DND-41 (cell line): ENCODE measurements at regions not wholly inside any gene's neighbourhood (a gene's known extent, or its start where the extent isn't known, plus 50 kb on each side); places are given as distances from the start of the nearest gene placed in this dataset.

Experiments
- CTCF ChIP-seq: IDR thresholded peaks from 2 replicates; pipeline ENCODE4 v1.5.1; 2012; ENCODE audit warnings: borderline replicate concordance, low read length, moderate library complexity, mild to moderate bottlenecking; ENCODE audit not compliant: poor library complexity, severe bottlenecking; ENCODE audit errors: extremely low read depth
- EZH2 ChIP-seq: IDR thresholded peaks from 3 replicates; pipeline ENCODE4 v1.6.1; 2012; ENCODE audit warnings: borderline replicate concordance, low read depth, mild to moderate bottlenecking, moderate library complexity, low read length, inconsistent platforms; ENCODE audit not compliant: severe bottlenecking

GRCh38 chr10:36739884-36740445, 385.4 kb upstream of the ANKRD30A start:
- TF ChIP-seq CTCF (no peak), EZH2 (no peak)
